ENCODE measurements at regions not wholly inside any gene's neighbourhood (a gene's known extent, or its start where the extent isn't known, plus 50 kb on each side); places are given as distances from the start of the nearest gene placed in this dataset.

DNA sequence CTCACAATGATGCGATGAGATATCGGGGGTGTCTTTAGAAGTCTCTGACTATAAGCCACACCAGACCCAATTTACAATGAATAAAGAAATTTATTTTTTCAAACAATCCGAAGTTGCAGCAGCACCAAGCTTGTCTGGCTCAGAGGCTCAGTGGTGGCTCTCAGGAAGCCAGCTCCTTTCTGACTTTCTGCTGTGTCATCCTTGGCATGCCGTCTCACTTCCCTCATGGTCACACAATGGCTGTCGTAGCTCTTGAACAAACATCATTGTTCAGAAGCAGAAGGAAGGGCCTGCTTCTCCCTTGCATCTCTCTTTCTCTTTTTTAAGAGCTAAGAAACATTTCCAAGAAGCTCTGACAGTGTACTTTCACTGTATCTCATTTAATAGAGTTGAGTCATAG is 299.0 kb downstream of the DOK5 start:
- TF ChIP-seq, protein P1, sequence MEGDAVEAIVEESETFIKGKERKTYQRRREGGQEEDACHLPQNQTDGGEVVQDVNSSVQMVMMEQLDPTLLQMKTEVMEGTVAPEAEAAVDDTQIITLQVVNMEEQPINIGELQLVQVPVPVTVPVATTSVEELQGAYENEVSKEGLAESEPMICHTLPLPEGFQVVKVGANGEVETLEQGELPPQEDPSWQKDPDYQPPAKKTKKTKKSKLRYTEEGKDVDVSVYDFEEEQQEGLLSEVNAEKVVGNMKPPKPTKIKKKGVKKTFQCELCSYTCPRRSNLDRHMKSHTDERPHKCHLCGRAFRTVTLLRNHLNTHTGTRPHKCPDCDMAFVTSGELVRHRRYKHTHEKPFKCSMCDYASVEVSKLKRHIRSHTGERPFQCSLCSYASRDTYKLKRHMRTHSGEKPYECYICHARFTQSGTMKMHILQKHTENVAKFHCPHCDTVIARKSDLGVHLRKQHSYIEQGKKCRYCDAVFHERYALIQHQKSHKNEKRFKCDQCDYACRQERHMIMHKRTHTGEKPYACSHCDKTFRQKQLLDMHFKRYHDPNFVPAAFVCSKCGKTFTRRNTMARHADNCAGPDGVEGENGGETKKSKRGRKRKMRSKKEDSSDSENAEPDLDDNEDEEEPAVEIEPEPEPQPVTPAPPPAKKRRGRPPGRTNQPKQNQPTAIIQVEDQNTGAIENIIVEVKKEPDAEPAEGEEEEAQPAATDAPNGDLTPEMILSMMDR (IDR thresholded peaks at IDR 0.05; ENCODE audit: borderline replicate concordance, insufficient read depth, low read depth, low read length), result no peak

DNA sequence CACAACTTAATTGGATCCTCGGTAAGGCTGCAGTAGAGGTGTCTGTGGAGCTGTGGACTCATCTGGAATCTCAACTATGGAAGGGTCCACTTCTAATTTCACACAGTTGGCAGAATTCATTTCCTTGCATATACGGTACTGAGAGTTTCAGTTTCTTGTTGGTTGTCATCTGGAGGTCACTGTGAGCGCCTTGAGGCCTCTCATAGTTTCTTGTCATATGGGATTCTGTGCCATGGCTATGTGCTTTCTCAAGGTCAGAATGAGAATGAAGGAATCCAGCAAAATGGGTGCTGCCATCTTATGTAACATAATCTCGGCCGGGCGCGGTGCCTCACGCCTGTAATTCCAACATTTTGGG is 298.2 kb downstream of the DOK5 start:
- H3K4me3 ChIP-seq (ENCODE audit: low read depth, low read length), result no peak overlapping the region
- TF ChIP-seq, protein P1 (IDR thresholded peaks at IDR 0.05; ENCODE audit: borderline replicate concordance, insufficient read depth, low read depth, low read length), result no peak

More for the DNA sequence above, 299.0 kb downstream of the DOK5 start:
- no peak overlapping the region for H3K4me3 ChIP-seq (ENCODE audit: low read depth, low read length)

DNA sequence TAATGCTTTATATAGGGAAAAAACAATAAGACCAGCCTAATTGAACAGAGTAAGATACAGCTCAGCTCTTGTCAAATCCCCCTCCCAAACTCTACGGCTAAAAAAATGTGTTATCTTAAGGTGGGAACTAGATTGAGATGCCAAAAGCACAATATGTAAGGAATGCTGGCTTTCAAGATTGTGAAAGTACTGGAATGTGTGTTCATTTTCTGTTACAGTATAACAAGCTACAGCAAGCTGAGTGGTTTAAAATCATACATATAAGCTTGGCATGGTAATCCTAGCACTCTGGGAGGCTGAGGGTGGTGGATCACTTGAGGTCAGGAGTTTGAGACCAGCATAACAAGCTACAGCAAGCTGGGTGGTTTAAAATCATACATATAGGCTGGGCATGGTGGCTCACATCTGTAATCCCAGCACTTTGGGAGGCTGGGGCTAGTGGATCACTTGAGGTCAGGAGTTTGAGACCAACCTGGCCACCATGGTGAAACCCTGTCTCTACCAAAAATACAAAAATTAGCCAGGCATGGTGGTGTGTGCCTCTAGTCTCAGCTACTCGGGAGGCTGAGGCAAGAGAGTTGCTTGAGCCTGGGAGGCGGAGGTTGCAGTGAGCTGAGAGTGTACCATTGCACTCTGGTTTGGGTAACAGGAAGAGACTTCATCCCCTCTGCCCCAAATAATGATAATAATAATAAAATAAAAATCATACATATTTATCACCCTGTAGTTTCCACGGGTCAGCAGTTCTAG is 297.7 kb downstream of the DOK5 start:
- H3K4me3 ChIP-seq (ENCODE audit: low read depth, low read length), result no peak overlapping the region
- TF ChIP-seq, protein P1 (IDR thresholded peaks at IDR 0.05; ENCODE audit: borderline replicate concordance, insufficient read depth, low read depth, low read length), result no peak

DNA sequence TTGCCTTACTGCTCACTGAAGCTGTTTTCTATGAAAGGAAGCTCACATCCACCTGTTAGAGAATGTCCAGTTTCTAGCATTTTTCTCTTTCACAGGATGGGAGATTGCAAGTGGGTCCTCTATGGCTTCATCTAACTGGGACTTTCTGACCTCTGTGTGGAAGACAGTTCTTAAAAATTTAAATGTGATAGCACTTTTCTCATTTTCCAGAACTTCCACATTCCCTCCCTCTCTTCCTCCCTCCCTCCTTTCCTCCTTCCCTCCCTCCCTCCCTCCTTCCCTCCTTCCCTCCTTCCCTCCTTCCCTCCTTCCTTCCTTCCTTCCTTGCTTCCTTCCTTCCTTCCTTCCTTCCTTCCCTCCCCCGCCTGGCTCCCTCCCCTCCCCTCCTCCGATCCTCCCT is 291.1 kb downstream of the DOK5 start:
- TF ChIP-seq, protein P1 (IDR thresholded peaks at IDR 0.05; ENCODE audit: borderline replicate concordance, insufficient read depth, low read depth, low read length), result no peak

DNA sequence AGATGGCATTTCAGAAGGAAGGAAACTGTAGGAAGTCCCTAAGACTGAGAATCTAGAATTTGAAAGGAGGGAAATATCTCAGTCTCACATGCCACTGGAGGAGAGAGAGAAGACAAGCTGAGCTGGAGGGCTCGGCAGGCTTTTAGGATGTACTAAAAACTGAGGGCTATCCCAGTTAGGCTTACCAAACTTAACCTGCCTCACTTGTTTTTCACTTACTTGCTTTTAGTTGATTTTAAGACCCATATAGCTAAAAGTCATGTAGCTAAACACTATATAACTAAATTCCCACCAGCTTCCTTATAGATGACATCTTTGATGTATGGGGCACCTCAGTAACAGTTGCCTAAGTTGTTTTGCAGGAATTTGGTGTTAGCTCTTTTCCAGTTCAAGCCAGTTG is 288.0 kb downstream of the DOK5 start:
- H3K4me3 ChIP-seq (ENCODE audit: low read depth, low read length), result no peak overlapping the region
- TF ChIP-seq, protein P1 (IDR thresholded peaks at IDR 0.05; ENCODE audit: borderline replicate concordance, insufficient read depth, low read depth, low read length), result no peak

More for the DNA sequence above, 291.1 kb downstream of the DOK5 start:
- no peak overlapping the region for H3K4me3 ChIP-seq (ENCODE audit: low read depth, low read length)

DNA sequence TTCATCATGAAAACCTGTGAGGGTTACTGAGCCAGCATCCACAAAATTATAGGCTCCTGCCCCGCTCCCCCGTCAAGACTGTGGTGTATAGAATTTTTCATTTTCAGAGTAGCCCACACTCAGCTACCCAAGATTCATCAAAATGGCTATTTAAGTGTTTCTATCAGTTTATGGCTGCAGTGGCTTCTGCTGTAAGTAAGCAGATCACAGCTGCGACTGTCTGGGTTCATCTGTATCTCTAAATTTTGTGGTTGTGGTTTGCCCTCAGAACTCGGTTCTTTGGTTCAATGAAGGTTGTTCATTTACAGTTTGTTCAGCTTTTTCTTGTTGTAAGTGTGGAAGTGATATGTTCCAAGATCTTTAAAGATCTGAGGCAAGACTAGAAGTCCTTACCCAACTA is 284.2 kb downstream of the DOK5 start:
- TF ChIP-seq, protein P1 (IDR thresholded peaks at IDR 0.05; ENCODE audit: borderline replicate concordance, insufficient read depth, low read depth, low read length), result no peak
- no peak overlapping the region for H3K4me3 ChIP-seq (ENCODE audit: low read depth, low read length)

DNA sequence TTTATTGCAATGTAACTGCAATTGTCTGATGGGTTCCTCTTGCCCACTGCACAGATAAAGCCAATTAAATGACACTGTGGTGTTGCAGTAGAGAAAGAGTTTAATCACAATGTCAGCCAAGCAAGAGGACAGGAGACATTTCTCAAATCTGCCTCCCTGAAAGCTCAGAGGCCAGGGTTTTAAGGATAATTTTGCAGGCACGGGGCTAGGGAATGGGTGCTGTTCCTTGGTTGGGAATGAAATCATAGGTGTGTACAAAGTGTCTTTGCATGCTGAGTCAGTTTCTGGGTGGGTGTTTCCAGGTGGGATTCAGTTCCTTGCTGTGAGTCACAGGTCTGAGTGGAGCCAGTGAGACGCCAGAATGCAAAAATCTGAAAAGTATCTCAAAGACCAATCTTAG is 271.4 kb downstream of the DOK5 start:
- TF ChIP-seq, protein P1 (IDR thresholded peaks at IDR 0.05; ENCODE audit: borderline replicate concordance, insufficient read depth, low read depth, low read length), result no peak

More for the DNA sequence above, 271.4 kb downstream of the DOK5 start:
- H3K4me3 ChIP-seq (ENCODE audit: low read depth, low read length), result no peak overlapping the region
